GM18526 (cell line): ENCODE measurements at regions not wholly inside any gene's neighbourhood (a gene's known extent, or its start where the extent isn't known, plus 50 kb on each side); places are given as distances from the start of the nearest gene placed in this dataset.

Source experiments
- POLR2A ChIP-seq: IDR thresholded peaks from 3 replicates; pipeline ENCODE4 v1.6.1; 2011; ENCODE audit not compliant: insufficient read length; ENCODE audit errors: extremely low read depth

GRCh38 chr10:78231327-78231726 lies 197.7 kb downstream of the RPS24 start:
- no peak for TF ChIP-seq POLR2A

GRCh38 chr10:78231939-78232338 lies 198.3 kb downstream of the RPS24 start:
- TF ChIP-seq POLR2A = no peak

GRCh38 chr10:78236416-78237015 lies 202.9 kb downstream of the RPS24 start:
- TF ChIP-seq POLR2A = no peak

- no peak for TF ChIP-seq POLR2A
Measured at GRCh38 chr10:78247266-78247665, 213.6 kb downstream of the RPS24 start.

- TF ChIP-seq POLR2A = no peak
Measured at GRCh38 chr10:78247821-78248220, 214.2 kb downstream of the RPS24 start.

GRCh38 chr10:78248651-78249464 lies 215.2 kb downstream of the RPS24 start:
- TF ChIP-seq POLR2A = no peak

- TF ChIP-seq POLR2A = no peak
Measured at GRCh38 chr10:78249690-78250089, 216.0 kb downstream of the RPS24 start.

- TF ChIP-seq POLR2A = no peak
Measured at GRCh38 chr10:78250313-78251015, 216.8 kb downstream of the RPS24 start.

GRCh38 chr10:78251016-78251385 lies 217.3 kb downstream of the RPS24 start:
- TF ChIP-seq POLR2A = no peak

GRCh38 chr10:78252286-78252685 lies 218.6 kb downstream of the RPS24 start:
- no peak for TF ChIP-seq POLR2A

- no peak for TF ChIP-seq POLR2A
Measured at GRCh38 chr10:78253063-78253853, 219.6 kb downstream of the RPS24 start.

- TF ChIP-seq POLR2A = no peak
Measured at GRCh38 chr10:78254013-78254412, 220.3 kb downstream of the RPS24 start.

GRCh38 chr10:78255214-78255613 lies 221.6 kb downstream of the RPS24 start:
- TF ChIP-seq POLR2A = no peak

GRCh38 chr10:78255796-78256638 lies 222.4 kb downstream of the RPS24 start:
- no peak for TF ChIP-seq POLR2A
